ENCODE measurements at regions not wholly inside any gene's neighbourhood (a gene's known extent, or its start where the extent isn't known, plus 50 kb on each side); places are given as distances from the start of the nearest gene placed in this dataset.

GRCh38 chr11:80771017-80771416 lies 1330.2 kb upstream of the TENM4 start:
- Histone ChIP-seq H3K9me3 (ENCODE audit: control insufficient read depth in 1 of 2, low read length in 2 of 2) (no peaks in the 10 kb centered on the region), H3K4me1 (ENCODE audit: control insufficient read depth in 1 of 2, insufficient read depth in 2 of 2, low read length in 2 of 2) (no peaks in the 10 kb centered on the region), H3K27me3 (ENCODE audit: low read depth, low read length) (no peaks in the 10 kb centered on the region), H3K27ac (ENCODE audit: low read length) (no peak overlapping the region), H3K4me3 (ENCODE audit: low read depth in 1 of 2, low read length in 2 of 2) (no peak overlapping the region), H3K36me3 (ENCODE audit: control insufficient read depth in 1 of 2, insufficient read depth in 2 of 2, low read length in 2 of 2) (no peaks in the 10 kb centered on the region)

GRCh38 chr11:80758787-80759186 lies 1318.0 kb upstream of the TENM4 start:
- Histone ChIP-seq H3K9me3 (ENCODE audit: control insufficient read depth in 1 of 2, low read length in 2 of 2) (no peaks in the 10 kb centered on the region), H3K27me3 (ENCODE audit: low read depth, low read length) (no peaks in the 10 kb centered on the region), H3K4me3 (ENCODE audit: low read depth in 1 of 2, low read length in 2 of 2) (no peak overlapping the region), H3K4me1 (ENCODE audit: control insufficient read depth in 1 of 2, insufficient read depth in 2 of 2, low read length in 2 of 2) (no peaks in the 10 kb centered on the region), H3K27ac (ENCODE audit: low read length) (no peak overlapping the region), H3K36me3 (ENCODE audit: control insufficient read depth in 1 of 2, insufficient read depth in 2 of 2, low read length in 2 of 2) (no peaks in the 10 kb centered on the region)

- Histone ChIP-seq H3K36me3 (ENCODE audit: control insufficient read depth in 1 of 2, insufficient read depth in 2 of 2, low read length in 2 of 2) (no peaks in the 10 kb centered on the region), H3K4me3 (ENCODE audit: low read depth in 1 of 2, low read length in 2 of 2) (no peak overlapping the region), H3K9me3 (ENCODE audit: control insufficient read depth in 1 of 2, low read length in 2 of 2) (no peaks in the 10 kb centered on the region), H3K4me1 (ENCODE audit: control insufficient read depth in 1 of 2, insufficient read depth in 2 of 2, low read length in 2 of 2) (no peaks in the 10 kb centered on the region), H3K27ac (ENCODE audit: low read length) (no peak overlapping the region), H3K27me3 (ENCODE audit: low read depth, low read length) (no peaks in the 10 kb centered on the region)
Observed at GRCh38 chr11:80748207-80748925, 1307.5 kb upstream of the TENM4 start.

GRCh38 chr11:80746300-80746699 lies 1305.5 kb upstream of the TENM4 start:
- Histone ChIP-seq H3K27ac (ENCODE audit: low read length) (no peak overlapping the region), H3K36me3 (ENCODE audit: control insufficient read depth in 1 of 2, insufficient read depth in 2 of 2, low read length in 2 of 2) (no peaks in the 10 kb centered on the region), H3K27me3 (ENCODE audit: low read depth, low read length) (no peaks in the 10 kb centered on the region), H3K4me3 (ENCODE audit: low read depth in 1 of 2, low read length in 2 of 2) (no peak overlapping the region), H3K9me3 (ENCODE audit: control insufficient read depth in 1 of 2, low read length in 2 of 2) (no peaks in the 10 kb centered on the region), H3K4me1 (ENCODE audit: control insufficient read depth in 1 of 2, insufficient read depth in 2 of 2, low read length in 2 of 2) (no peaks in the 10 kb centered on the region)

- Histone ChIP-seq H3K36me3 (ENCODE audit: control insufficient read depth in 1 of 2, insufficient read depth in 2 of 2, low read length in 2 of 2) (no peaks in the 10 kb centered on the region), H3K27me3 (ENCODE audit: low read depth, low read length) (no peaks in the 10 kb centered on the region), H3K4me1 (ENCODE audit: control insufficient read depth in 1 of 2, insufficient read depth in 2 of 2, low read length in 2 of 2) (no peaks in the 10 kb centered on the region), H3K27ac (ENCODE audit: low read length) (no peak overlapping the region), H3K4me3 (ENCODE audit: low read depth in 1 of 2, low read length in 2 of 2) (no peak overlapping the region), H3K9me3 (ENCODE audit: control insufficient read depth in 1 of 2, low read length in 2 of 2) (no peaks in the 10 kb centered on the region)
Observed at GRCh38 chr11:80745416-80745815, 1304.6 kb upstream of the TENM4 start.

- no peak overlapping the region for H3K4me3 ChIP-seq (ENCODE audit: low read depth in 1 of 2, low read length in 2 of 2)
- no peaks in the 10 kb centered on the region for H3K36me3 ChIP-seq (ENCODE audit: control insufficient read depth in 1 of 2, insufficient read depth in 2 of 2, low read length in 2 of 2)
- no peaks in the 10 kb centered on the region for H3K27me3 ChIP-seq (ENCODE audit: low read depth, low read length)
- no peaks in the 10 kb centered on the region for H3K9me3 ChIP-seq (ENCODE audit: control insufficient read depth in 1 of 2, low read length in 2 of 2)
- no peaks in the 10 kb centered on the region for H3K4me1 ChIP-seq (ENCODE audit: control insufficient read depth in 1 of 2, insufficient read depth in 2 of 2, low read length in 2 of 2)
- H3K27ac ChIP-seq (ENCODE audit: low read length), result no peak overlapping the region
Observed at GRCh38 chr11:80733790-80734189, 1293.0 kb upstream of the TENM4 start.

- Histone ChIP-seq H3K36me3 (ENCODE audit: control insufficient read depth in 1 of 2, insufficient read depth in 2 of 2, low read length in 2 of 2) (no peaks in the 10 kb centered on the region), H3K9me3 (ENCODE audit: control insufficient read depth in 1 of 2, low read length in 2 of 2) (no peaks in the 10 kb centered on the region), H3K27me3 (ENCODE audit: low read depth, low read length) (no peaks in the 10 kb centered on the region), H3K4me3 (ENCODE audit: low read depth in 1 of 2, low read length in 2 of 2) (no peak overlapping the region), H3K4me1 (ENCODE audit: control insufficient read depth in 1 of 2, insufficient read depth in 2 of 2, low read length in 2 of 2) (no peaks in the 10 kb centered on the region), H3K27ac (ENCODE audit: low read length) (no peak overlapping the region)
Observed at GRCh38 chr11:80733361-80733760, 1292.5 kb upstream of the TENM4 start.

GRCh38 chr11:80727315-80727714 lies 1286.5 kb upstream of the TENM4 start:
- Histone ChIP-seq H3K27me3 (ENCODE audit: low read depth, low read length) (no peaks in the 10 kb centered on the region), H3K36me3 (ENCODE audit: control insufficient read depth in 1 of 2, insufficient read depth in 2 of 2, low read length in 2 of 2) (no peaks in the 10 kb centered on the region), H3K4me3 (ENCODE audit: low read depth in 1 of 2, low read length in 2 of 2) (no peak overlapping the region), H3K27ac (ENCODE audit: low read length) (no peak overlapping the region), H3K4me1 (ENCODE audit: control insufficient read depth in 1 of 2, insufficient read depth in 2 of 2, low read length in 2 of 2) (no peaks in the 10 kb centered on the region), H3K9me3 (ENCODE audit: control insufficient read depth in 1 of 2, low read length in 2 of 2) (no peaks in the 10 kb centered on the region)

- no peak overlapping the region for H3K4me3 ChIP-seq (ENCODE audit: low read depth in 1 of 2, low read length in 2 of 2)
- no peak overlapping the region for H3K27ac ChIP-seq (ENCODE audit: low read length)
- H3K27me3 ChIP-seq (ENCODE audit: low read depth, low read length), result no peaks in the 10 kb centered on the region
- H3K36me3 ChIP-seq (ENCODE audit: control insufficient read depth in 1 of 2, insufficient read depth in 2 of 2, low read length in 2 of 2), result no peaks in the 10 kb centered on the region
- no peaks in the 10 kb centered on the region for H3K9me3 ChIP-seq (ENCODE audit: control insufficient read depth in 1 of 2, low read length in 2 of 2)
- H3K4me1 ChIP-seq (ENCODE audit: control insufficient read depth in 1 of 2, insufficient read depth in 2 of 2, low read length in 2 of 2), result no peaks in the 10 kb centered on the region
Observed at GRCh38 chr11:80726236-80726635, 1285.4 kb upstream of the TENM4 start.

- Histone ChIP-seq H3K4me1 (ENCODE audit: control insufficient read depth in 1 of 2, insufficient read depth in 2 of 2, low read length in 2 of 2) (no peaks in the 10 kb centered on the region), H3K27me3 (ENCODE audit: low read depth, low read length) (no peaks in the 10 kb centered on the region), H3K4me3 (ENCODE audit: low read depth in 1 of 2, low read length in 2 of 2) (no peak overlapping the region), H3K36me3 (ENCODE audit: control insufficient read depth in 1 of 2, insufficient read depth in 2 of 2, low read length in 2 of 2) (no peaks in the 10 kb centered on the region), H3K27ac (ENCODE audit: low read length) (no peak overlapping the region), H3K9me3 (ENCODE audit: control insufficient read depth in 1 of 2, low read length in 2 of 2) (no peaks in the 10 kb centered on the region)
Observed at GRCh38 chr11:80724366-80724765, 1283.5 kb upstream of the TENM4 start.

GRCh38 chr11:80722629-80723028 lies 1281.8 kb upstream of the TENM4 start:
- Histone ChIP-seq H3K4me3 (ENCODE audit: low read depth in 1 of 2, low read length in 2 of 2) (no peak overlapping the region), H3K27me3 (ENCODE audit: low read depth, low read length) (no peaks in the 10 kb centered on the region), H3K36me3 (ENCODE audit: control insufficient read depth in 1 of 2, insufficient read depth in 2 of 2, low read length in 2 of 2) (no peaks in the 10 kb centered on the region), H3K9me3 (ENCODE audit: control insufficient read depth in 1 of 2, low read length in 2 of 2) (no peaks in the 10 kb centered on the region), H3K27ac (ENCODE audit: low read length) (no peak overlapping the region), H3K4me1 (ENCODE audit: control insufficient read depth in 1 of 2, insufficient read depth in 2 of 2, low read length in 2 of 2) (no peaks in the 10 kb centered on the region)

GRCh38 chr11:80720295-80720694 lies 1279.5 kb upstream of the TENM4 start:
- Histone ChIP-seq H3K4me1 (ENCODE audit: control insufficient read depth in 1 of 2, insufficient read depth in 2 of 2, low read length in 2 of 2) (no peaks in the 10 kb centered on the region), H3K4me3 (ENCODE audit: low read depth in 1 of 2, low read length in 2 of 2) (no peak overlapping the region), H3K27ac (ENCODE audit: low read length) (no peak overlapping the region), H3K9me3 (ENCODE audit: control insufficient read depth in 1 of 2, low read length in 2 of 2) (no peaks in the 10 kb centered on the region), H3K36me3 (ENCODE audit: control insufficient read depth in 1 of 2, insufficient read depth in 2 of 2, low read length in 2 of 2) (no peaks in the 10 kb centered on the region), H3K27me3 (ENCODE audit: low read depth, low read length) (no peaks in the 10 kb centered on the region)

All from muscle layer of duodenum (tissue), 2 donors.